Coronary artery (tissue), 2 donors: ENCODE measurements at regions not wholly inside any gene's neighbourhood (a gene's known extent, or its start where the extent isn't known, plus 50 kb on each side); places are given as distances from the start of the nearest gene placed in this dataset.

Source experiments
- DNase-seq: peaks from one replicate; pipeline ENCODE4 v3.0.0-alpha.2; 2017; ENCODE audit warnings: low spot score
- H3K27ac ChIP-seq, 2 donors: fragments of 200-600 bp; sonication (generic); one replicate each; pipeline ENCODE4 v1.5.1; 2016 to 2019
- H3K4me3 ChIP-seq: fragments of 200-600 bp; sonication (generic); 2 replicates; pipeline ENCODE4 v1.5.1; 2016; ENCODE audit warnings: mild to moderate bottlenecking, moderate library complexity
- CTCF ChIP-seq: fragments of 200-600 bp; sonication (generic); IDR thresholded peaks from one replicate; pipeline ENCODE4 v1.5.1; 2019; ENCODE audit warnings: antibody characterized with exemption

GRCh38 chr10:83572036-83572435 lies 567.3 kb upstream of the GHITM start:
- DNase-seq = no peak
- Histone ChIP-seq H3K4me3 (no peak overlapping the region), H3K27ac (no peak overlapping the region)
- TF ChIP-seq CTCF = no peak

GRCh38 chr10:83574770-83575169 lies 564.5 kb upstream of the GHITM start:
- no peak overlapping the region for H3K4me3 ChIP-seq
- no peak for TF ChIP-seq CTCF
- no peak for DNase-seq
- H3K27ac ChIP-seq = no peak overlapping the region

- no peak overlapping the region for H3K4me3 ChIP-seq
- TF ChIP-seq CTCF = no peak
- H3K27ac ChIP-seq = no peak overlapping the region
- DNase-seq = no peak
Measured at GRCh38 chr10:83577421-83577820, 561.9 kb upstream of the GHITM start.

GRCh38 chr10:83580373-83581012 lies 558.8 kb upstream of the GHITM start:
- no peak overlapping the region for H3K4me3 ChIP-seq
- TF ChIP-seq CTCF = no peak
- no peak for DNase-seq
- H3K27ac ChIP-seq = no peak overlapping the region

GRCh38 chr10:83582407-83583095 lies 556.8 kb upstream of the GHITM start:
- DNase-seq = no peak
- H3K4me3 ChIP-seq = no peak overlapping the region
- no peak for TF ChIP-seq CTCF
- H3K27ac ChIP-seq = no peak overlapping the region

GRCh38 chr10:83585686-83586085 lies 553.6 kb upstream of the GHITM start:
- Histone ChIP-seq H3K27ac (no peak overlapping the region), H3K4me3 (no peak overlapping the region)
- DNase-seq = no peak
- no peak for TF ChIP-seq CTCF

- Histone ChIP-seq H3K4me3 (no peak overlapping the region), H3K27ac (no peak overlapping the region)
- DNase-seq = no peak
- no peak for TF ChIP-seq CTCF
Measured at GRCh38 chr10:83592337-83592935, 546.9 kb upstream of the GHITM start.
